GM23338 (cell line): ENCODE measurements at regions not wholly inside any gene's neighbourhood (a gene's known extent, or its start where the extent isn't known, plus 50 kb on each side); places are given as distances from the start of the nearest gene placed in this dataset.

Experiments used
- ATAC-seq: fragments of 200-7000 bp; cut with Tn5 transposase; 3 replicates; pipeline ENCODE4 v1.9.1; 2020
- DNase-seq: peaks from one replicate; pipeline ENCODE4 v3.0.0-alpha.2; 2015; ENCODE audit warnings: low spot score
- H2AFZ ChIP-seq: fragments of 200-600 bp; sonication (generic); 2 replicates; pipeline ENCODE4 v1.8.0; 2016; ENCODE audit warnings: antibody characterized with exemption, mild to moderate bottlenecking, moderate library complexity
- H3F3A ChIP-seq: fragments of 200-600 bp; sonication (generic); replicated peaks from 2 replicates; pipeline ENCODE4 v1.8.0; 2017; ENCODE audit warnings: antibody characterized with exemption, mixed run types, low read depth
- H3K27ac ChIP-seq: fragments of 200-600 bp; sonication (generic); 2 replicates; pipeline ENCODE4 v1.6.1; 2016; ENCODE audit warnings: low read depth
- H3K27me3 ChIP-seq: fragments of 200-600 bp; sonication (generic); 2 replicates; pipeline ENCODE4 v1.8.0; 2016; ENCODE audit warnings: mild to moderate bottlenecking, mixed run types, moderate library complexity; ENCODE audit not compliant: insufficient read depth
- H3K36me3 ChIP-seq: fragments of 200-600 bp; sonication (generic); 2 replicates; pipeline ENCODE4 v1.8.0; 2016; ENCODE audit warnings: mild to moderate bottlenecking; ENCODE audit not compliant: insufficient read depth
- H3K4me1 ChIP-seq: fragments of 200-600 bp; sonication (generic); 2 replicates; pipeline ENCODE4 v1.8.0; 2016; ENCODE audit warnings: mild to moderate bottlenecking, moderate library complexity; ENCODE audit not compliant: insufficient read depth
- H3K4me2 ChIP-seq: fragments of 200-600 bp; sonication (generic); 2 replicates; pipeline ENCODE4 v1.7.1; 2017; ENCODE audit warnings: mixed run types
- H3K4me3 ChIP-seq: fragments of 200-600 bp; sonication (generic); 2 replicates; pipeline ENCODE4 v1.6.1; 2016; ENCODE audit warnings: mixed run types
- H3K79me2 ChIP-seq: fragments of 200-600 bp; sonication (generic); replicated peaks from 2 replicates; pipeline ENCODE4 v1.8.0; 2017; ENCODE audit warnings: mild to moderate bottlenecking; ENCODE audit not compliant: insufficient read depth
- H3K9me2 ChIP-seq: fragments of 200-600 bp; sonication (generic); 2 replicates; pipeline ENCODE4 v1.8.0; 2017; ENCODE audit not compliant: insufficient read depth
- H4K20me1 ChIP-seq: fragments of 200-600 bp; sonication (generic); replicated peaks from 2 replicates; pipeline ENCODE4 v1.8.0; 2017; ENCODE audit warnings: mild to moderate bottlenecking; ENCODE audit not compliant: insufficient read depth
- H3K27ac Mint-ChIP-seq: 2 replicates; pipeline ENCODE4 v1.8.0; 2020; ENCODE audit warnings: inconsistent platforms, mild to moderate bottlenecking, moderate library complexity, mixed read lengths
- H3K27me3 Mint-ChIP-seq: 3 replicates; pipeline ENCODE4 v1.8.0; 2022; ENCODE audit warnings: low read depth, mild to moderate bottlenecking, moderate library complexity, mixed read lengths, inconsistent platforms; ENCODE audit not compliant: insufficient read depth, poor library complexity
- H3K36me3 Mint-ChIP-seq: 3 replicates; pipeline ENCODE4 v1.8.0; 2021; ENCODE audit warnings: low read depth, mild to moderate bottlenecking, inconsistent platforms, moderate library complexity, mixed read lengths
- H3K4me1 Mint-ChIP-seq: 3 replicates; pipeline ENCODE4 v1.8.0; 2020; ENCODE audit warnings: mild to moderate bottlenecking, inconsistent platforms, mixed read lengths
- H3K4me3 Mint-ChIP-seq: 3 replicates; pipeline ENCODE4 v1.8.0; 2021; ENCODE audit warnings: moderate library complexity, mild to moderate bottlenecking, inconsistent platforms, mixed read lengths
- H3K9me3 Mint-ChIP-seq: 3 replicates; pipeline ENCODE4 v1.8.0; 2020; ENCODE audit warnings: moderate library complexity, mild to moderate bottlenecking, inconsistent platforms, mixed read lengths
- CREB1 ChIP-seq: fragments of 250-450 bp; sonication (Bioruptor Pico); IDR thresholded peaks from 2 replicates; pipeline ENCODE4 v1.5.0; 2020; ENCODE audit warnings: low read depth, mild to moderate bottlenecking, moderate library complexity
- CTCF ChIP-seq, 2 experiments: fragments of 200-600 bp in 1 of 2; sonication (generic) in 1 of 2; conservative IDR thresholded peaks; 2 replicates each; pipeline versions ENCODE4 v1.5.1 to v1.6.1; 2016 to 2017; ENCODE audit warnings: antibody characterized with exemption in 2 of 2, low read depth in 2 of 2, mild to moderate bottlenecking in 2 of 2, moderate library complexity in 1 of 2
- ETS1 ChIP-seq: IDR thresholded peaks from 2 replicates; pipeline ENCODE4 v1.6.1; 2016; ENCODE audit warnings: antibody characterized with exemption
- EZH2 ChIP-seq: fragments of 200-600 bp; sonication (generic); IDR thresholded peaks from one replicate; pipeline ENCODE4 v1.8.0; 2017; ENCODE audit warnings: antibody characterized with exemption, mild to moderate bottlenecking, low read depth; ENCODE audit not compliant: unreplicated experiment
- EZH2phosphoT487 ChIP-seq: fragments of 200-600 bp; sonication (generic); IDR thresholded peaks from one replicate; pipeline ENCODE4 v1.8.1; 2018; ENCODE audit warnings: antibody characterized with exemption; ENCODE audit not compliant: unreplicated experiment
- JUNB ChIP-seq: IDR thresholded peaks from one replicate; pipeline ENCODE4 v1.6.1; 2016; ENCODE audit warnings: antibody characterized with exemption; ENCODE audit not compliant: unreplicated experiment
- NANOG ChIP-seq: IDR thresholded peaks from 2 replicates; pipeline ENCODE4 v1.6.1; 2016; ENCODE audit warnings: antibody characterized with exemption, borderline replicate concordance
- POLR2AphosphoS5 ChIP-seq: IDR thresholded peaks from 2 replicates; pipeline ENCODE4 v1.6.1; 2016; ENCODE audit warnings: antibody characterized with exemption, low read depth
- STAT1 ChIP-seq: IDR thresholded peaks from one replicate; pipeline ENCODE4 v1.6.1; 2016; ENCODE audit warnings: antibody characterized with exemption; ENCODE audit not compliant: unreplicated experiment
- ZNF114 ChIP-seq: fragments of 250-450 bp; sonication (Bioruptor Pico); IDR thresholded peaks from 2 replicates; pipeline ENCODE4 v1.5.0; 2020; ENCODE audit warnings: mild to moderate bottlenecking, moderate library complexity
- ZNF331 ChIP-seq: fragments of 250-450 bp; sonication (Bioruptor Pico); IDR thresholded peaks from 2 replicates; pipeline ENCODE4 v1.5.0; 2020; ENCODE audit warnings: low read depth, mild to moderate bottlenecking, moderate library complexity
- TF ChIP-seq, protein P1 (sequence below): fragments of 250-450 bp; sonication (Bioruptor Pico); IDR thresholded peaks from 2 replicates; pipeline ENCODE4 v1.5.0; 2020; ENCODE audit warnings: mild to moderate bottlenecking, moderate library complexity

DNA sequence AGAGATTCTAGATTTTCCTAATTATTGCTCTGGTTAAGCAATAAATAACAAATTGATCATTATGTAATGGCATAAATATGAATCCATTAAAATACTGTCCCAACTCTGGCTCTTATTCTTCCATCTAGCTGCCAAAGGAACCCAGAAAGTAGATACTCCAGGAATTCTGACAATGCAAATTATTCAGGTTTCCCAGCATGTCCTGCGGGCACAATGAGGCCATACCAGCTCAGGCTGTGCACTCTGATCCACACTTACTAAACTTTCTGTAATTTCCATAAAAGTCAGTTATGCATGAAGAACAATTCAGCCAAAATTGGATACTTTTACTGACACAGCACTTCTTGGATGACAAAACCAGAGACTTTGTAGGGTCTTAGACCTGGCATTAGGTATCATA is 576.3 kb downstream of the KCNH5 start (continued):
- TF ChIP-seq CTCF (conservative IDR thresholded peaks at IDR 0.05; ENCODE audit: low read depth in 2 of 2) (no peak), ETS1 (no peak), POLR2AphosphoS5 (no peak), JUNB (no peak), STAT1 (no peak), NANOG (no peak), EZH2 (no peak)

GRCh38 chr14:62470935-62471334 is 574.3 kb downstream of the KCNH5 start:
- no peaks in the 10 kb centered on the region for H3K36me3 ChIP-seq
- no peak overlapping the region for H3K27ac ChIP-seq
- DNase-seq (no peak), ATAC-seq (no peak)
- H4K20me1 ChIP-seq: no peaks in the 10 kb centered on the region
- Mint-ChIP-seq H3K4me3 (no peak overlapping the region), H3K36me3 (no peaks in the 10 kb centered on the region), H3K27ac (no peak overlapping the region), H3K9me3 (no peaks in the 10 kb centered on the region), H3K27me3 (no peaks in the 10 kb centered on the region), H3K4me1 (no peaks in the 10 kb centered on the region)
- H3K27me3 ChIP-seq: no peaks in the 10 kb centered on the region
- H3F3A ChIP-seq: no peaks in the 10 kb centered on the region
- H3K4me2 ChIP-seq: no peak overlapping the region
- no peaks in the 10 kb centered on the region for H3K79me2 ChIP-seq
- no peak overlapping the region for H3K4me3 ChIP-seq
- no peak overlapping the region for H2AFZ ChIP-seq
- H3K9me2 ChIP-seq: no peaks in the 10 kb centered on the region; the same call in 1 of the 2 replicates
- H3K4me1 ChIP-seq: no peaks in the 10 kb centered on the region
- TF ChIP-seq CTCF (conservative IDR thresholded peaks at IDR 0.05; ENCODE audit: low read depth in 2 of 2) (no peak), ZNF114 (CRISPR knock-in tag) (no peak), CREB1 (CRISPR knock-in tag) (no peak), NANOG (no peak), EZH2phosphoT487 (no peak), JUNB (no peak), POLR2AphosphoS5 (no peak), ZNF331 (CRISPR knock-in tag) (no peak)
- TF ChIP-seq, protein P1, sequence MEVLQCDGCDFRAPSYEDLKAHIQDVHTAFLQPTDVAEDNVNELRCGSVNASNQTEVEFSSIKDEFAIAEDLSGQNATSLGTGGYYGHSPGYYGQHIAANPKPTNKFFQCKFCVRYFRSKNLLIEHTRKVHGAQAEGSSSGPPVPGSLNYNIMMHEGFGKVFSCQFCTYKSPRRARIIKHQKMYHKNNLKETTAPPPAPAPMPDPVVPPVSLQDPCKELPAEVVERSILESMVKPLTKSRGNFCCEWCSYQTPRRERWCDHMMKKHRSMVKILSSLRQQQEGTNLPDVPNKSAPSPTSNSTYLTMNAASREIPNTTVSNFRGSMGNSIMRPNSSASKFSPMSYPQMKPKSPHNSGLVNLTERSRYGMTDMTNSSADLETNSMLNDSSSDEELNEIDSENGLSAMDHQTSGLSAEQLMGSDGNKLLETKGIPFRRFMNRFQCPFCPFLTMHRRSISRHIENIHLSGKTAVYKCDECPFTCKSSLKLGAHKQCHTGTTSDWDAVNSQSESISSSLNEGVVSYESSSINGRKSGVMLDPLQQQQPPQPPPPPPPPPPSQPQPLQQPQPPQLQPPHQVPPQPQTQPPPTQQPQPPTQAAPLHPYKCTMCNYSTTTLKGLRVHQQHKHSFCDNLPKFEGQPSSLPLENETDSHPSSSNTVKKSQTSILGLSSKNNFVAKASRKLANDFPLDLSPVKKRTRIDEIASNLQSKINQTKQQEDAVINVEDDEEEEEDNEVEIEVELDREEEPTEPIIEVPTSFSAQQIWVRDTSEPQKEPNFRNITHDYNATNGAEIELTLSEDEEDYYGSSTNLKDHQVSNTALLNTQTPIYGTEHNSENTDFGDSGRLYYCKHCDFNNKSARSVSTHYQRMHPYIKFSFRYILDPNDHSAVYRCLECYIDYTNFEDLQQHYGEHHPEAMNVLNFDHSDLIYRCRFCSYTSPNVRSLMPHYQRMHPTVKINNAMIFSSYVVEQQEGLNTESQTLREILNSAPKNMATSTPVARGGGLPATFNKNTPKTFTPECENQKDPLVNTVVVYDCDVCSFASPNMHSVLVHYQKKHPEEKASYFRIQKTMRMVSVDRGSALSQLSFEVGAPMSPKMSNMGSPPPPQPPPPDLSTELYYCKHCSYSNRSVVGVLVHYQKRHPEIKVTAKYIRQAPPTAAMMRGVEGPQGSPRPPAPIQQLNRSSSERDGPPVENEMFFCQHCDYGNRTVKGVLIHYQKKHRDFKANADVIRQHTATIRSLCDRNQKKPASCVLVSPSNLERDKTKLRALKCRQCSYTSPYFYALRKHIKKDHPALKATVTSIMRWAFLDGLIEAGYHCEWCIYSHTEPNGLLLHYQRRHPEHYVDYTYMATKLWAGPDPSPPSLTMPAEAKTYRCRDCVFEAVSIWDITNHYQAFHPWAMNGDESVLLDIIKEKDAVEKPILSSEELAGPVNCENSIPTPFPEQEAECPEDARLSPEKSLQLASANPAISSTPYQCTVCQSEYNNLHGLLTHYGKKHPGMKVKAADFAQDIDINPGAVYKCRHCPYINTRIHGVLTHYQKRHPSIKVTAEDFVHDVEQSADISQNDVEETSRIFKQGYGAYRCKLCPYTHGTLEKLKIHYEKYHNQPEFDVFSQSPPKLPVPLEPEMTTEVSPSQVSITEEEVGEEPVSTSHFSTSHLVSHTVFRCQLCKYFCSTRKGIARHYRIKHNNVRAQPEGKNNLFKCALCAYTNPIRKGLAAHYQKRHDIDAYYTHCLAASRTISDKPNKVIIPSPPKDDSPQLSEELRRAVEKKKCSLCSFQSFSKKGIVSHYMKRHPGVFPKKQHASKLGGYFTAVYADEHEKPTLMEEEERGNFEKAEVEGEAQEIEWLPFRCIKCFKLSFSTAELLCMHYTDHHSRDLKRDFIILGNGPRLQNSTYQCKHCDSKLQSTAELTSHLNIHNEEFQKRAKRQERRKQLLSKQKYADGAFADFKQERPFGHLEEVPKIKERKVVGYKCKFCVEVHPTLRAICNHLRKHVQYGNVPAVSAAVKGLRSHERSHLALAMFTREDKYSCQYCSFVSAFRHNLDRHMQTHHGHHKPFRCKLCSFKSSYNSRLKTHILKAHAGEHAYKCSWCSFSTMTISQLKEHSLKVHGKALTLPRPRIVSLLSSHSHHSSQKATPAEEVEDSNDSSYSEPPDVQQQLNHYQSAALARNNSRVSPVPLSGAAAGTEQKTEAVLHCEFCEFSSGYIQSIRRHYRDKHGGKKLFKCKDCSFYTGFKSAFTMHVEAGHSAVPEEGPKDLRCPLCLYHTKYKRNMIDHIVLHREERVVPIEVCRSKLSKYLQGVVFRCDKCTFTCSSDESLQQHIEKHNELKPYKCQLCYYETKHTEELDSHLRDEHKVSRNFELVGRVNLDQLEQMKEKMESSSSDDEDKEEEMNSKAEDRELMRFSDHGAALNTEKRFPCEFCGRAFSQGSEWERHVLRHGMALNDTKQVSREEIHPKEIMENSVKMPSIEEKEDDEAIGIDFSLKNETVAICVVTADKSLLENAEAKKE: no peak
